ENCODE measurements at regions not wholly inside any gene's neighbourhood (a gene's known extent, or its start where the extent isn't known, plus 50 kb on each side); places are given as distances from the start of the nearest gene placed in this dataset.
"Not testable (repeated sequence)": the region's sequence is repeated elsewhere in the genome, so short reads cannot be mapped to it uniquely, and the experiment has no call there.

- intact Hi-C loops (cut with micrococcal nuclease), result loop anchor here (1.0 kb wide), 1 partner anchor 74 kb away; no protein-coding TSS in a partner anchor
- Mint-ChIP-seq H3K36me3 (ENCODE audit: low read depth) (peaks cover 7% of the 10 kb centered on the region), H3K4me1 (ENCODE audit: low read depth) (peaks cover 41% of the 10 kb centered on the region), H3K9me3 (peaks cover 11% of the 10 kb centered on the region), H3K27ac (peak overlapping the region; percentile 95), H3K4me3 (peak overlapping the region; percentile 67), H3K27me3 (ENCODE audit: insufficient read depth) (peaks cover 21% of the 10 kb centered on the region)
- DNase-seq (ENCODE audit: low spot score), result peak; percentile 44
These were observed 134.5 kb upstream of the KLF3 start for GRCh38 chr4:38529189-38530115.

GRCh38 chr4:38530486-38530885, 133.5 kb upstream of the KLF3 start:
- no peak overlapping the region for H3K4me3 Mint-ChIP-seq
- intact Hi-C loops (cut with micrococcal nuclease), result no loop called here
- peaks cover 20% of the 10 kb centered on the region for H3K27me3 Mint-ChIP-seq (ENCODE audit: insufficient read depth)
- DNase-seq (ENCODE audit: low spot score), result no peak
- peaks cover 7% of the 10 kb centered on the region for H3K36me3 Mint-ChIP-seq (ENCODE audit: low read depth)
- H3K9me3 Mint-ChIP-seq, result peaks cover 11% of the 10 kb centered on the region
- peaks cover 35% of the 10 kb centered on the region for H3K4me1 Mint-ChIP-seq (ENCODE audit: low read depth)
- no peak overlapping the region for H3K27ac Mint-ChIP-seq

- intact Hi-C loops (cut with micrococcal nuclease), result no loop called here
- H3K4me3 Mint-ChIP-seq, result no peak overlapping the region
- H3K9me3 Mint-ChIP-seq, result peaks cover 11% of the 10 kb centered on the region
- H3K27ac Mint-ChIP-seq, result no peak overlapping the region
- peaks cover 35% of the 10 kb centered on the region for H3K4me1 Mint-ChIP-seq (ENCODE audit: low read depth)
- H3K27me3 Mint-ChIP-seq (ENCODE audit: insufficient read depth), result peaks cover 16% of the 10 kb centered on the region
- peaks cover 7% of the 10 kb centered on the region for H3K36me3 Mint-ChIP-seq (ENCODE audit: low read depth)
- DNase-seq (ENCODE audit: low spot score), result no peak
These were observed 132.8 kb upstream of the KLF3 start for GRCh38 chr4:38531141-38531727.

GRCh38 chr4:38532908-38533499, 131.0 kb upstream of the KLF3 start:
- intact Hi-C loops (cut with micrococcal nuclease), result no loop called here
- Mint-ChIP-seq H3K9me3 (peaks cover 3% of the 10 kb centered on the region), H3K27ac (no peak overlapping the region), H3K36me3 (ENCODE audit: low read depth) (peaks cover 4% of the 10 kb centered on the region), H3K27me3 (ENCODE audit: insufficient read depth) (peaks cover 18% of the 10 kb centered on the region), H3K4me1 (ENCODE audit: low read depth) (peaks cover 35% of the 10 kb centered on the region), H3K4me3 (no peak overlapping the region)
- DNase-seq (ENCODE audit: low spot score), result no peak

GRCh38 chr4:38534344-38535045, 129.5 kb upstream of the KLF3 start:
- intact Hi-C loops (cut with micrococcal nuclease), result no loop called here
- H3K27ac Mint-ChIP-seq, result no peak overlapping the region
- peaks cover 29% of the 10 kb centered on the region for H3K4me1 Mint-ChIP-seq (ENCODE audit: low read depth)
- H3K27me3 Mint-ChIP-seq (ENCODE audit: insufficient read depth), result peaks cover 20% of the 10 kb centered on the region
- H3K36me3 Mint-ChIP-seq (ENCODE audit: low read depth), result no peaks in the 10 kb centered on the region
- DNase-seq (ENCODE audit: low spot score), result no peak
- H3K9me3 Mint-ChIP-seq, result no peaks in the 10 kb centered on the region
- no peak overlapping the region for H3K4me3 Mint-ChIP-seq

- H3K27ac Mint-ChIP-seq; DNase-seq (ENCODE audit: low spot score); H3K36me3 Mint-ChIP-seq (ENCODE audit: low read depth); H3K9me3 Mint-ChIP-seq; H3K4me3 Mint-ChIP-seq; intact Hi-C loops (cut with micrococcal nuclease): not testable (repeated sequence)
- peaks cover 23% of the 10 kb centered on the region for H3K4me1 Mint-ChIP-seq (ENCODE audit: low read depth)
- peaks cover 21% of the 10 kb centered on the region for H3K27me3 Mint-ChIP-seq (ENCODE audit: insufficient read depth)
These were observed 128.9 kb upstream of the KLF3 start for GRCh38 chr4:38535071-38535470.

- Mint-ChIP-seq H3K36me3 (ENCODE audit: low read depth) (no peaks in the 10 kb centered on the region), H3K27ac (no peak overlapping the region), H3K9me3 (no peaks in the 10 kb centered on the region), H3K4me3 (no peak overlapping the region), H3K27me3 (ENCODE audit: insufficient read depth) (peaks cover 23% of the 10 kb centered on the region), H3K4me1 (ENCODE audit: low read depth) (peaks cover 17% of the 10 kb centered on the region)
- intact Hi-C loops (cut with micrococcal nuclease), result no loop called here
- DNase-seq (ENCODE audit: low spot score), result no peak
These were observed 128.3 kb upstream of the KLF3 start for GRCh38 chr4:38535717-38536116.

GRCh38 chr4:38536716-38537115, 127.3 kb upstream of the KLF3 start:
- intact Hi-C loops (cut with micrococcal nuclease), result no loop called here
- DNase-seq (ENCODE audit: low spot score), result no peak
- Mint-ChIP-seq H3K4me1 (ENCODE audit: low read depth) (peaks cover 7% of the 10 kb centered on the region), H3K27me3 (ENCODE audit: insufficient read depth) (peaks cover 31% of the 10 kb centered on the region), H3K9me3 (no peaks in the 10 kb centered on the region), H3K4me3 (no peak overlapping the region), H3K27ac (no peak overlapping the region), H3K36me3 (ENCODE audit: low read depth) (no peaks in the 10 kb centered on the region)

- Mint-ChIP-seq H3K4me3 (no peak overlapping the region), H3K27ac (no peak overlapping the region), H3K4me1 (ENCODE audit: low read depth) (no peaks in the 10 kb centered on the region), H3K36me3 (ENCODE audit: low read depth) (no peaks in the 10 kb centered on the region), H3K27me3 (ENCODE audit: insufficient read depth) (peaks cover 31% of the 10 kb centered on the region), H3K9me3 (no peaks in the 10 kb centered on the region)
- DNase-seq (ENCODE audit: low spot score), result no peak
- intact Hi-C loops (cut with micrococcal nuclease), result no loop called here
These were observed 126.3 kb upstream of the KLF3 start for GRCh38 chr4:38537666-38538065.

GRCh38 chr4:38538517-38538916, 125.5 kb upstream of the KLF3 start:
- DNase-seq (ENCODE audit: low spot score), result no peak
- Mint-ChIP-seq H3K4me3 (no peak overlapping the region), H3K9me3 (no peaks in the 10 kb centered on the region), H3K27ac (no peak overlapping the region), H3K4me1 (ENCODE audit: low read depth) (no peaks in the 10 kb centered on the region), H3K36me3 (ENCODE audit: low read depth) (no peaks in the 10 kb centered on the region), H3K27me3 (ENCODE audit: insufficient read depth) (peaks cover 29% of the 10 kb centered on the region)
- intact Hi-C loops (cut with micrococcal nuclease), result no loop called here

- Mint-ChIP-seq H3K4me1 (ENCODE audit: low read depth) (no peaks in the 10 kb centered on the region), H3K4me3 (no peak overlapping the region), H3K9me3 (no peaks in the 10 kb centered on the region), H3K27ac (no peak overlapping the region), H3K27me3 (ENCODE audit: insufficient read depth) (peaks cover 29% of the 10 kb centered on the region), H3K36me3 (ENCODE audit: low read depth) (no peaks in the 10 kb centered on the region)
- no peak for DNase-seq (ENCODE audit: low spot score)
- intact Hi-C loops (cut with micrococcal nuclease), result no loop called here
These were observed 124.5 kb upstream of the KLF3 start for GRCh38 chr4:38539501-38539900.

GRCh38 chr4:38547052-38547451, 116.9 kb upstream of the KLF3 start:
- no peak for DNase-seq (ENCODE audit: low spot score)
- Mint-ChIP-seq H3K36me3 (ENCODE audit: low read depth) (no peaks in the 10 kb centered on the region), H3K4me1 (ENCODE audit: low read depth) (no peaks in the 10 kb centered on the region), H3K27ac (no peak overlapping the region), H3K9me3 (peaks cover 5% of the 10 kb centered on the region), H3K4me3 (no peak overlapping the region), H3K27me3 (ENCODE audit: insufficient read depth) (peaks cover 18% of the 10 kb centered on the region)
- intact Hi-C loops (cut with micrococcal nuclease), result no loop called here

- Mint-ChIP-seq H3K4me1 (ENCODE audit: low read depth) (no peaks in the 10 kb centered on the region), H3K9me3 (peaks cover 5% of the 10 kb centered on the region), H3K4me3 (no peak overlapping the region), H3K27me3 (ENCODE audit: insufficient read depth) (peaks cover 24% of the 10 kb centered on the region), H3K27ac (no peak overlapping the region), H3K36me3 (ENCODE audit: low read depth) (no peaks in the 10 kb centered on the region)
- intact Hi-C loops (cut with micrococcal nuclease), result no loop called here
- DNase-seq (ENCODE audit: low spot score), result no peak
These were observed 115.7 kb upstream of the KLF3 start for GRCh38 chr4:38548256-38548655.

All from activated T-helper 1 cell treated with anti-CD3 and anti-CD28 coated beads, Interleukin-12 subunit alpha, Interleukin-12 subunit beta, Interleukin-2, Interleukin-4 antibody, amounts not matched to agents 30 ng/mL and 10 ng/mL and 1 ng/mL, durations not matched to agents 14 hours and 24 hours and 36 hours (primary cell).